Panc1 (cell line): ENCODE measurements at regions not wholly inside any gene's neighbourhood (a gene's known extent, or its start where the extent isn't known, plus 50 kb on each side); places are given as distances from the start of the nearest gene placed in this dataset.

Experiments
- ATAC-seq: fragments of 200-7000 bp; cut with Tn5 transposase; 2 replicates; pipeline ENCODE4 v1.9.1; 2020; ENCODE audit warnings: mild to moderate bottlenecking, moderate library complexity
- BruUV-seq: library from RNA; stranded (reverse); fragments of 400-500 nt; replicated peaks from 2 replicates; lab custom pipeline; 2021; lab: Mats Ljungman, UMichigan
- CTCF ChIA-PET: fragments of 300-600 bp; sonication (Branson Sonifier 250); formaldehyde crosslinking; loops from one replicate; lab custom pipeline; 2022; ENCODE audit warnings: antibody characterized with exemption; lab: Charles Lee
- POLR2A ChIA-PET: fragments of 300-600 bp; sonication (Branson Sonifier 250); formaldehyde crosslinking; loops from one replicate; lab custom pipeline; 2022; ENCODE audit warnings: antibody characterized with exemption; lab: Charles Lee
- DNase-seq: peaks from one replicate; pipeline ENCODE4 v3.0.0-alpha.2; 2010; ENCODE audit warnings: low read depth, low spot score
- H3K27ac ChIP-seq: 2 replicates; pipeline ENCODE4 v1.5.1; 2011; ENCODE audit warnings: mild to moderate bottlenecking, low read length, inconsistent platforms
- H3K27me3 ChIP-seq: fragments of 200-500 bp; sonication (Bioruptor generic); 2 replicates; pipeline ENCODE4 v1.6.0; 2014; ENCODE audit warnings: low read length, inconsistent platforms; ENCODE audit not compliant: control insufficient read depth, insufficient read depth
- H3K36me3 ChIP-seq: fragments of 200-500 bp; sonication (Bioruptor generic); 2 replicates; pipeline ENCODE4 v1.5.1; 2014; ENCODE audit warnings: inconsistent platforms, mild to moderate bottlenecking, low read length, moderate library complexity; ENCODE audit not compliant: control insufficient read depth, insufficient read depth
- H3K4me1 ChIP-seq: 2 replicates; pipeline ENCODE4 v1.5.1; 2011; ENCODE audit warnings: inconsistent platforms, mild to moderate bottlenecking, low read length, moderate library complexity; ENCODE audit not compliant: control insufficient read depth, insufficient read depth
- H3K4me3 ChIP-seq, 2 experiments: 2 replicates each; pipeline ENCODE4 v1.5.1; 2011 to 2012; ENCODE audit warnings: low read depth in 2 of 2, low read length in 2 of 2, mild to moderate bottlenecking in 2 of 2, inconsistent platforms in 1 of 2, moderate library complexity in 1 of 2
- H3K9me3 ChIP-seq: fragments of 200-500 bp; sonication (Bioruptor generic); 2 replicates; pipeline ENCODE4 v1.5.1; 2014; ENCODE audit warnings: low read depth, mild to moderate bottlenecking, inconsistent platforms, low read length, moderate library complexity; ENCODE audit not compliant: control insufficient read depth, insufficient read depth
- CTCF ChIP-seq: fragments of 450-650 bp; IDR thresholded peaks from 2 replicates; pipeline ENCODE4 v1.5.1; 2017; ENCODE audit warnings: mild to moderate bottlenecking
- POLR2AphosphoS5 ChIP-seq: IDR thresholded peaks from 2 replicates; pipeline ENCODE4 v1.6.1; 2012; ENCODE audit warnings: mild to moderate bottlenecking, low read depth, low read length, moderate library complexity
- REST ChIP-seq, 2 experiments: IDR thresholded peaks; 2 replicates each; pipeline ENCODE4 v1.6.1; 2011 to 2012; ENCODE audit warnings: low read depth in 2 of 2, control low read depth in 1 of 2, low read length in 1 of 2, mild to moderate bottlenecking in 1 of 2, moderate library complexity in 1 of 2; ENCODE audit not compliant: insufficient read depth in 1 of 2
- SIN3A ChIP-seq: IDR thresholded peaks from 2 replicates; pipeline ENCODE4 v1.6.1; 2012; ENCODE audit warnings: low read depth, mild to moderate bottlenecking, low read length, moderate library complexity, borderline replicate concordance; ENCODE audit not compliant: insufficient read depth
- TCF7L2 ChIP-seq: IDR thresholded peaks from 2 replicates; pipeline ENCODE4 v1.6.1; 2011; ENCODE audit warnings: mild to moderate bottlenecking, low read depth, low read length, inconsistent platforms
- in situ Hi-C: cut with HindIII; loops from 2 replicates; pipeline ENCODE4 v1.10.0; 2016; ENCODE audit warnings: low sequenced_read_pairs, low pct_unique_long_range_greater_than_20kb
- intact Hi-C: fragments of 100-400 bp; cut with micrococcal nuclease; formaldehyde crosslinking; loops from one replicate; pipeline ENCODE4 v1.10.0; 2022; ENCODE audit not compliant: unreplicated experiment

- no peak for ATAC-seq
- no peaks in the 10 kb centered on the region for H3K9me3 ChIP-seq
- CTCF ChIA-PET = interaction anchor here (0.5 kb wide), 1 partner anchor 130 kb away, joined by 5 read pairs; no protein-coding TSS in a partner anchor
These were observed 1188.7 kb downstream of the SLITRK1 start for GRCh38 chr13:82693607-82694006.

GRCh38 chr13:82688400-82688994 lies 1193.8 kb downstream of the SLITRK1 start:
- no TSS peak for BruUV-seq
- H3K27ac ChIP-seq = peak overlapping the region; percentile 23; the same call in 1 of the 2 replicates
- H3K27me3 ChIP-seq = no peaks in the 10 kb centered on the region
- intact Hi-C loops = no loop called here
- no peaks in the 10 kb centered on the region; the same call in 1 of the 2 replicates for H3K4me1 ChIP-seq
- H3K9me3 ChIP-seq = no peaks in the 10 kb centered on the region
- ChIA-PET CTCF (no interaction called here), POLR2A (no interaction called here)
- H3K36me3 ChIP-seq = no peaks in the 10 kb centered on the region
- in situ Hi-C loops = no loop called here
- no peak for ATAC-seq
- H3K4me3 ChIP-seq = peak overlapping the region; percentile 31 to 36; a peak in 3 of 4 replicates
- TF ChIP-seq TCF7L2 = no peak
- TF ChIP-seq CTCF = no peak
- no peak for TF ChIP-seq REST (IDR thresholded peaks at IDR 0.05; ENCODE audit: insufficient read depth in 1 of 2, low read depth in 2 of 2, low read length in 1 of 2)
- TF ChIP-seq POLR2AphosphoS5 = no peak
- no peak for DNase-seq

More at GRCh38 chr13:82693607-82694006, 1188.7 kb downstream of the SLITRK1 start:
- TF ChIP-seq SIN3A (no peak), POLR2AphosphoS5 (no peak), REST (IDR thresholded peaks at IDR 0.05; ENCODE audit: insufficient read depth in 1 of 2, low read depth in 2 of 2, low read length in 1 of 2) (no peak), CTCF (no peak), TCF7L2 (no peak)
- intact Hi-C loops (no loop called here), in situ Hi-C loops (no loop called here)
- Histone ChIP-seq H3K4me3 (no peak overlapping the region), H3K27ac (no peak overlapping the region), H3K36me3 (no peaks in the 10 kb centered on the region), H3K27me3 (no peaks in the 10 kb centered on the region), H3K4me1 (no peaks in the 10 kb centered on the region; the same call in 1 of the 2 replicates)
- no peak for DNase-seq
- BruUV-seq = no TSS peak
- POLR2A ChIA-PET = no interaction called here
